K562 (cell line): ENCODE measurements at regions not wholly inside any gene's neighbourhood (a gene's known extent, or its start where the extent isn't known, plus 50 kb on each side); places are given as distances from the start of the nearest gene placed in this dataset.

Experiments
- ATAC-seq: fragments of 200-7000 bp; cut with Tn5 transposase; 3 replicates; pipeline ENCODE4 v1.9.1; 2020; ENCODE audit warnings: moderate library complexity
- BruUV-seq: library from RNA; stranded (reverse); fragments of 400-500 nt; replicated peaks from 2 replicates; lab custom pipeline; 2021; lab: Mats Ljungman, UMichigan
- CTCF ChIA-PET: fragments of 300-600 bp; formaldehyde crosslinking; extraction: SDS; loops from one replicate; lab custom pipeline; 2021; ENCODE audit warnings: low intra/inter-chr PET ratio; lab: Yijun Ruan, JAX
- POLR2A ChIA-PET: fragments of 300-600, 350-650 bp; sonication (Branson Sonifier 250); formaldehyde crosslinking; extraction: SDS; loops from one replicate; lab custom pipeline; 2021; ENCODE audit warnings: antibody characterized with exemption, inconsistent platforms; lab: Yijun Ruan, JAX
- DNase-seq, 4 experiments: peaks; one replicate each; pipeline versions ENCODE4 v3.0.0 to v3.0.0-alpha.2; 2011 to 2018; ENCODE audit warnings: low spot score in 3 of 4, mixed read lengths in 3 of 4; ENCODE audit errors: extremely low read depth in 1 of 4
- FAIRE-seq: peaks from 2 replicates; lab custom pipeline; 2011; peaks lifted over from hg19 to GRCh38; lab: Jason Lieb, UNC
- H2AFZ ChIP-seq: 2 replicates; pipeline ENCODE4 v1.6.0; 2011; ENCODE audit warnings: low read depth, low read length, control low read depth, inconsistent platforms
- H3K27ac ChIP-seq: fragments of 200-600 bp; 3 replicates; pipeline ENCODE4 v1.8.0; 2011; ENCODE audit warnings: low read depth, mild to moderate bottlenecking, control low read depth, inconsistent platforms, low read length, moderate library complexity, mixed read lengths; ENCODE audit errors: extremely low read depth
- H3K27me3 ChIP-seq, 2 experiments: fragments of 300-600 bp in 1 of 2; 2 replicates in 1 of 2; 3 replicates in 1 of 2; pipeline versions ENCODE4 v1.6.0 to v1.8.0; 2011; ENCODE audit warnings: inconsistent platforms in 2 of 2, low read length in 2 of 2, mild to moderate bottlenecking in 1 of 2, mixed read lengths in 1 of 2, moderate library complexity in 1 of 2; ENCODE audit not compliant: control insufficient read depth in 2 of 2, insufficient read depth in 2 of 2
- H3K36me3 ChIP-seq: fragments of 300-600 bp; 3 replicates; pipeline ENCODE4 v1.8.0; 2011; ENCODE audit warnings: mild to moderate bottlenecking, low read length, inconsistent platforms; ENCODE audit not compliant: control insufficient read depth, insufficient read depth
- H3K4me1 ChIP-seq, 2 experiments: fragments of 200-600 bp in 1 of 2; replicated peaks in 1 of 2; 2 replicates in 1 of 2; 3 replicates in 1 of 2; pipeline versions ENCODE4 v1.5.1 to v1.8.0; 2011; ENCODE audit warnings: inconsistent platforms in 2 of 2, low read length in 2 of 2, mild to moderate bottlenecking in 1 of 2, mixed read lengths in 1 of 2, moderate library complexity in 1 of 2; ENCODE audit not compliant: control insufficient read depth in 2 of 2, insufficient read depth in 2 of 2
- H3K4me2 ChIP-seq: 2 replicates; pipeline ENCODE4 v1.6.1; 2011; ENCODE audit warnings: low read length, control low read depth, inconsistent platforms, mixed read lengths; ENCODE audit not compliant: insufficient read depth
- H3K4me3 ChIP-seq: fragments of 200-600 bp; sonication (generic), shearing (Covaris generic); 2 replicates; pipeline ENCODE4 v1.5.1; 2016; ENCODE audit warnings: control low read depth, inconsistent platforms
- H3K79me2 ChIP-seq: fragments of 200-600 bp; 3 replicates; pipeline ENCODE4 v1.8.0; 2011; ENCODE audit warnings: low read length, inconsistent platforms; ENCODE audit not compliant: control insufficient read depth, insufficient read depth
- H3K9ac ChIP-seq, 2 experiments: 2 replicates each; pipeline versions ENCODE4 v1.6.0 to v1.6.1; 2011; ENCODE audit warnings: low read depth in 2 of 2, low read length in 2 of 2, control low read depth in 1 of 2, inconsistent platforms in 1 of 2, mild to moderate bottlenecking in 1 of 2, mixed read lengths in 1 of 2; ENCODE audit not compliant: insufficient read depth in 1 of 2
- H3K9me1 ChIP-seq: one replicate; pipeline ENCODE4 v1.6.0; 2011; ENCODE audit warnings: inconsistent platforms, mild to moderate bottlenecking, low read length, moderate library complexity; ENCODE audit not compliant: control insufficient read depth, insufficient read depth
- H3K9me3 ChIP-seq: replicated peaks from 2 replicates; pipeline ENCODE4 v1.5.1; 2011; ENCODE audit warnings: low read depth, low read length, inconsistent platforms; ENCODE audit not compliant: control insufficient read depth, insufficient read depth
- H4K20me1 ChIP-seq: replicated peaks from 2 replicates; pipeline ENCODE4 v1.6.1; 2011; ENCODE audit warnings: low read length, inconsistent platforms, mixed read lengths; ENCODE audit not compliant: control insufficient read depth, insufficient read depth
- BRF2 ChIP-seq: IDR thresholded peaks from 3 replicates; pipeline ENCODE4 v1.6.1; 2011; ENCODE audit warnings: borderline replicate concordance, mild to moderate bottlenecking; ENCODE audit not compliant: insufficient read length, insufficient read depth
- E2F1 ChIP-seq: sonication (generic); formaldehyde crosslinking; IDR thresholded peaks from 2 replicates; pipeline ENCODE4 v1.8.1; 2023; ENCODE audit warnings: mild to moderate bottlenecking, missing genetic modification reagents, moderate library complexity
- EZH2 ChIP-seq: IDR thresholded peaks from 2 replicates; pipeline ENCODE4 v1.6.1; 2012; ENCODE audit warnings: low read depth, mild to moderate bottlenecking, inconsistent platforms, low read length, borderline replicate concordance
- GABPB1 ChIP-seq: sonication (generic); formaldehyde crosslinking; IDR thresholded peaks from 2 replicates; pipeline ENCODE4 v1.8.0; 2022; ENCODE audit warnings: mild to moderate bottlenecking, missing genetic modification reagents
- POLR2A ChIP-seq: fragments of 450-650 bp; conservative IDR thresholded peaks from 2 replicates; pipeline ENCODE4 v1.6.1; 2016
- PRMT5 ChIP-seq: sonication (generic); formaldehyde crosslinking; IDR thresholded peaks from 2 replicates; pipeline ENCODE4 v1.5.0; 2020; ENCODE audit warnings: missing genetic modification reagents
- SAFB2 ChIP-seq: fragments of 200-400 bp; formaldehyde crosslinking; IDR thresholded peaks from 2 replicates; pipeline ENCODE4 v1.6.1; 2018; ENCODE audit warnings: borderline replicate concordance, low read length, low read depth, moderate library complexity; ENCODE audit not compliant: severe bottlenecking
- SIX5 ChIP-seq, 2 experiments: IDR thresholded peaks; 2 replicates each; pipeline ENCODE4 v1.6.1; 2011; ENCODE audit warnings: low read length in 2 of 2, borderline replicate concordance in 1 of 2, low read depth in 1 of 2, mild to moderate bottlenecking in 1 of 2, moderate library complexity in 1 of 2; ENCODE audit not compliant: insufficient read depth in 1 of 2
- SMARCA4 ChIP-seq: fragments of 450-650 bp; IDR thresholded peaks from 2 replicates; pipeline ENCODE4 v1.6.1; 2016
- SUPT5H ChIP-seq: fragments of 450-650 bp; IDR thresholded peaks from 2 replicates; pipeline ENCODE4 v1.6.1; 2016
- ZBTB43 ChIP-seq: sonication (generic); formaldehyde crosslinking; IDR thresholded peaks from 2 replicates; pipeline ENCODE4 v1.8.0; 2023; ENCODE audit warnings: mild to moderate bottlenecking, missing genetic modification reagents
- WGBS: fragments of 100-300 bp; shearing (Covaris generic); methylation state at CpG from one replicate; pipeline ENCODE4 v1.1.6; 2016; ENCODE audit warnings: low coverage, mixed read lengths; ENCODE audit not compliant: insufficient coverage; ENCODE audit errors: missing lambda C conversion rate; 5-methylcytosine and 5-hydroxymethylcytosine counted together
- in situ Hi-C: fragments of 300-500 bp; cut with MboI; formaldehyde crosslinking; loops from 4 replicates; pipeline ENCODE4 v1.15.0; 2018; ENCODE audit warnings: inconsistent platforms, mixed read lengths
- intact Hi-C: fragments of 100-400 bp; cut with micrococcal nuclease; formaldehyde crosslinking; loops from 2 replicates; pipeline ENCODE4 v1.14.2; 2022
- TF ChIP-seq, protein P1 (sequence below): sonication (generic); formaldehyde crosslinking; IDR thresholded peaks from 2 replicates; pipeline ENCODE4 v1.8.1; 2022; ENCODE audit warnings: missing genetic modification reagents
- TF ChIP-seq, protein P2 (sequence below): sonication (generic); formaldehyde crosslinking; IDR thresholded peaks from 2 replicates; pipeline ENCODE4 v1.5.0; 2020; ENCODE audit warnings: missing genetic modification reagents

DNA sequence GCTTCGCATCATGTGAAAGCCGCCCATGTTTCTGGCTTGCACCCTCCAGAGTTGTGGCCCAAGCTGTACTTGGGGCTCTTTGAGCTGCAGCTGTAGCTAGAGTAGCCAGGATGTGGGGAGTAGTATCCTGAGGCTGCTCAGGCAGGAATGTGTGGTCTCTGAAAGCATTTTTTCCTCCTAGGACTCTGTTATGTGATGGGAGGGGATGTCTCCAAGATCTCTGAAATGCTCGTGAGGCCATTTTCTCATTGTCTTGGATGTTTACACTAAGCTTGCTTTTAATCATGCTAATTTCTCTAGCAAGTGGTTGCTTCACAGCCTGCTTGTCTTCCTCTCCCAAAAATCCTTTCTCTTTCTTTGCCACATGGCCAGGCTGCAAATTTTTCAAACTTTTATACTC lies 687.6 kb downstream of the DCDC2C start (continued):
- TF ChIP-seq, protein P1, sequence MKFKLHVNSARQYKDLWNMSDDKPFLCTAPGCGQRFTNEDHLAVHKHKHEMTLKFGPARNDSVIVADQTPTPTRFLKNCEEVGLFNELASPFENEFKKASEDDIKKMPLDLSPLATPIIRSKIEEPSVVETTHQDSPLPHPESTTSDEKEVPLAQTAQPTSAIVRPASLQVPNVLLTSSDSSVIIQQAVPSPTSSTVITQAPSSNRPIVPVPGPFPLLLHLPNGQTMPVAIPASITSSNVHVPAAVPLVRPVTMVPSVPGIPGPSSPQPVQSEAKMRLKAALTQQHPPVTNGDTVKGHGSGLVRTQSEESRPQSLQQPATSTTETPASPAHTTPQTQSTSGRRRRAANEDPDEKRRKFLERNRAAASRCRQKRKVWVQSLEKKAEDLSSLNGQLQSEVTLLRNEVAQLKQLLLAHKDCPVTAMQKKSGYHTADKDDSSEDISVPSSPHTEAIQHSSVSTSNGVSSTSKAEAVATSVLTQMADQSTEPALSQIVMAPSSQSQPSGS (CRISPR knock-in tag): no peak
- no peak for TF ChIP-seq SIX5 (IDR thresholded peaks at IDR 0.05; ENCODE audit: borderline replicate concordance in 1 of 2, insufficient read depth in 1 of 2, low read depth in 1 of 2, low read length in 2 of 2)
- TF ChIP-seq, protein P2, sequence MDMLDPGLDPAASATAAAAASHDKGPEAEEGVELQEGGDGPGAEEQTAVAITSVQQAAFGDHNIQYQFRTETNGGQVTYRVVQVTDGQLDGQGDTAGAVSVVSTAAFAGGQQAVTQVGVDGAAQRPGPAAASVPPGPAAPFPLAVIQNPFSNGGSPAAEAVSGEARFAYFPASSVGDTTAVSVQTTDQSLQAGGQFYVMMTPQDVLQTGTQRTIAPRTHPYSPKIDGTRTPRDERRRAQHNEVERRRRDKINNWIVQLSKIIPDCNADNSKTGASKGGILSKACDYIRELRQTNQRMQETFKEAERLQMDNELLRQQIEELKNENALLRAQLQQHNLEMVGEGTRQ (CRISPR knock-in tag): no peak

GRCh38 chr2:4404363-4404762 lies 701.0 kb downstream of the DCDC2C start:
- POLR2A ChIA-PET: no interaction called here
- CTCF ChIA-PET: no interaction called here
- H3K27ac ChIP-seq: no peak overlapping the region
- no peaks in the 10 kb centered on the region for H3K36me3 ChIP-seq
- no peak overlapping the region for H3K9ac ChIP-seq
- no peaks in the 10 kb centered on the region for H3K4me1 ChIP-seq
- no peaks in the 10 kb centered on the region for H3K79me2 ChIP-seq
- H4K20me1 ChIP-seq: no peaks in the 10 kb centered on the region
- no peak for FAIRE-seq
- no peaks in the 10 kb centered on the region for H3K9me1 ChIP-seq
- no TSS peak for BruUV-seq
- WGBS: under 1% methylated on average over 10 of the region's 10 CpGs
- in situ Hi-C loops (no loop called here), intact Hi-C loops (no loop called here)
- no peaks in the 10 kb centered on the region for H3K27me3 ChIP-seq
- H3K4me2 ChIP-seq: no peak overlapping the region
- no peak for DNase-seq
- TF ChIP-seq BRF2 (no peak), ZBTB43 (no peak), E2F1 (no peak), SAFB2 (no peak), POLR2A (no peak), PRMT5 (CRISPR knock-in tag) (no peak), SUPT5H (no peak), EZH2 (no peak), SMARCA4 (no peak), GABPB1 (CRISPR knock-in tag) (no peak)
- no peak overlapping the region for H2AFZ ChIP-seq
- ATAC-seq: no peak
- no peak overlapping the region for H3K4me3 ChIP-seq
- H3K9me3 ChIP-seq: no peaks in the 10 kb centered on the region; the same call in 1 of the 2 replicates
